K562 (cell line): ENCODE measurements at regions not wholly inside any gene's neighbourhood (a gene's known extent, or its start where the extent isn't known, plus 50 kb on each side); places are given as distances from the start of the nearest gene placed in this dataset.

Experiments used
- ATAC-seq: fragments of 200-7000 bp; cut with Tn5 transposase; 3 replicates; pipeline ENCODE4 v1.9.1; 2020; ENCODE audit warnings: moderate library complexity
- BruUV-seq: library from RNA; stranded (reverse); fragments of 400-500 nt; replicated peaks from 2 replicates; lab custom pipeline; 2021; lab: Mats Ljungman, UMichigan
- CTCF ChIA-PET: fragments of 300-600 bp; formaldehyde crosslinking; extraction: SDS; loops from one replicate; lab custom pipeline; 2021; ENCODE audit warnings: low intra/inter-chr PET ratio; lab: Yijun Ruan, JAX
- POLR2A ChIA-PET: fragments of 300-600, 350-650 bp; sonication (Branson Sonifier 250); formaldehyde crosslinking; extraction: SDS; loops from one replicate; lab custom pipeline; 2021; ENCODE audit warnings: antibody characterized with exemption, inconsistent platforms; lab: Yijun Ruan, JAX
- DNase-seq, 4 experiments: peaks; one replicate each; pipeline versions ENCODE4 v3.0.0 to v3.0.0-alpha.2; 2011 to 2018; ENCODE audit warnings: low spot score in 3 of 4, mixed read lengths in 3 of 4; ENCODE audit errors: extremely low read depth in 1 of 4
- FAIRE-seq: peaks from 2 replicates; lab custom pipeline; 2011; peaks lifted over from hg19 to GRCh38; lab: Jason Lieb, UNC
- H2AFZ ChIP-seq: 2 replicates; pipeline ENCODE4 v1.6.0; 2011; ENCODE audit warnings: low read depth, low read length, control low read depth, inconsistent platforms
- H3K27ac ChIP-seq: fragments of 200-600 bp; 3 replicates; pipeline ENCODE4 v1.8.0; 2011; ENCODE audit warnings: low read depth, mild to moderate bottlenecking, control low read depth, inconsistent platforms, low read length, moderate library complexity, mixed read lengths; ENCODE audit errors: extremely low read depth
- H3K27me3 ChIP-seq, 2 experiments: fragments of 300-600 bp in 1 of 2; 2 replicates in 1 of 2; 3 replicates in 1 of 2; pipeline versions ENCODE4 v1.6.0 to v1.8.0; 2011; ENCODE audit warnings: inconsistent platforms in 2 of 2, low read length in 2 of 2, mild to moderate bottlenecking in 1 of 2, mixed read lengths in 1 of 2, moderate library complexity in 1 of 2; ENCODE audit not compliant: control insufficient read depth in 2 of 2, insufficient read depth in 2 of 2
- H3K36me3 ChIP-seq: fragments of 300-600 bp; 3 replicates; pipeline ENCODE4 v1.8.0; 2011; ENCODE audit warnings: mild to moderate bottlenecking, low read length, inconsistent platforms; ENCODE audit not compliant: control insufficient read depth, insufficient read depth
- H3K4me1 ChIP-seq, 2 experiments: fragments of 200-600 bp in 1 of 2; replicated peaks in 1 of 2; 2 replicates in 1 of 2; 3 replicates in 1 of 2; pipeline versions ENCODE4 v1.5.1 to v1.8.0; 2011; ENCODE audit warnings: inconsistent platforms in 2 of 2, low read length in 2 of 2, mild to moderate bottlenecking in 1 of 2, mixed read lengths in 1 of 2, moderate library complexity in 1 of 2; ENCODE audit not compliant: control insufficient read depth in 2 of 2, insufficient read depth in 2 of 2
- H3K4me2 ChIP-seq: 2 replicates; pipeline ENCODE4 v1.6.1; 2011; ENCODE audit warnings: low read length, control low read depth, inconsistent platforms, mixed read lengths; ENCODE audit not compliant: insufficient read depth
- H3K4me3 ChIP-seq: fragments of 200-600 bp; sonication (generic), shearing (Covaris generic); 2 replicates; pipeline ENCODE4 v1.5.1; 2016; ENCODE audit warnings: control low read depth, inconsistent platforms
- H3K79me2 ChIP-seq: fragments of 200-600 bp; 3 replicates; pipeline ENCODE4 v1.8.0; 2011; ENCODE audit warnings: low read length, inconsistent platforms; ENCODE audit not compliant: control insufficient read depth, insufficient read depth
- H3K9ac ChIP-seq, 2 experiments: 2 replicates each; pipeline versions ENCODE4 v1.6.0 to v1.6.1; 2011; ENCODE audit warnings: low read depth in 2 of 2, low read length in 2 of 2, control low read depth in 1 of 2, inconsistent platforms in 1 of 2, mild to moderate bottlenecking in 1 of 2, mixed read lengths in 1 of 2; ENCODE audit not compliant: insufficient read depth in 1 of 2
- H3K9me1 ChIP-seq: one replicate; pipeline ENCODE4 v1.6.0; 2011; ENCODE audit warnings: inconsistent platforms, mild to moderate bottlenecking, low read length, moderate library complexity; ENCODE audit not compliant: control insufficient read depth, insufficient read depth
- H3K9me3 ChIP-seq: replicated peaks from 2 replicates; pipeline ENCODE4 v1.5.1; 2011; ENCODE audit warnings: low read depth, low read length, inconsistent platforms; ENCODE audit not compliant: control insufficient read depth, insufficient read depth
- H4K20me1 ChIP-seq: replicated peaks from 2 replicates; pipeline ENCODE4 v1.6.1; 2011; ENCODE audit warnings: low read length, inconsistent platforms, mixed read lengths; ENCODE audit not compliant: control insufficient read depth, insufficient read depth
- CXXC5 ChIP-seq: fragments of 250-450 bp; sonication (Bioruptor Pico); IDR thresholded peaks from 2 replicates; pipeline ENCODE4 v1.8.0; 2022; ENCODE audit warnings: inconsistent platforms, mild to moderate bottlenecking, moderate library complexity
- MAFK ChIP-seq: IDR thresholded peaks from 2 replicates; pipeline ENCODE4 v1.6.1; 2011; ENCODE audit warnings: low read length, improper control_type of control experiment
- MED1 ChIP-seq: sonication (generic); formaldehyde crosslinking; IDR thresholded peaks from 2 replicates; pipeline ENCODE4 v1.8.1; 2023; ENCODE audit warnings: missing genetic modification reagents, borderline replicate concordance
- PCBP1 ChIP-seq: fragments of 200-400 bp; formaldehyde crosslinking; IDR thresholded peaks from 2 replicates; pipeline ENCODE4 v1.6.1; 2018; ENCODE audit warnings: mild to moderate bottlenecking, low read depth, low read length; ENCODE audit not compliant: poor library complexity, severe bottlenecking
- POLR2G ChIP-seq: fragments of 200-400 bp; formaldehyde crosslinking; IDR thresholded peaks from 2 replicates; pipeline ENCODE4 v1.6.1; 2017; ENCODE audit warnings: low read depth, mild to moderate bottlenecking, antibody characterized with exemption, low read length, moderate library complexity
- PTTG1 ChIP-seq: fragments of 450-650 bp; IDR thresholded peaks from 2 replicates; pipeline ENCODE4 v1.6.1; 2016; ENCODE audit warnings: low read depth, mild to moderate bottlenecking, missing genetic modification characterization, missing compliant biosample characterization
- TCF15 ChIP-seq: fragments of 250-450 bp; sonication (Bioruptor Pico); IDR thresholded peaks from 2 replicates; pipeline ENCODE4 v1.8.0; 2022; ENCODE audit warnings: moderate library complexity, mild to moderate bottlenecking, inconsistent platforms
- WGBS: fragments of 100-300 bp; shearing (Covaris generic); methylation state at CpG from one replicate; pipeline ENCODE4 v1.1.6; 2016; ENCODE audit warnings: low coverage, mixed read lengths; ENCODE audit not compliant: insufficient coverage; ENCODE audit errors: missing lambda C conversion rate; 5-methylcytosine and 5-hydroxymethylcytosine counted together
- in situ Hi-C: fragments of 300-500 bp; cut with MboI; formaldehyde crosslinking; loops from 4 replicates; pipeline ENCODE4 v1.15.0; 2018; ENCODE audit warnings: inconsistent platforms, mixed read lengths
- intact Hi-C: fragments of 100-400 bp; cut with micrococcal nuclease; formaldehyde crosslinking; loops from 2 replicates; pipeline ENCODE4 v1.14.2; 2022
- TF ChIP-seq, protein P1 (sequence below), 2 experiments: fragments of 450-650 bp; IDR thresholded peaks; 2 replicates each; pipeline ENCODE4 v1.6.1; 2016

DNA sequence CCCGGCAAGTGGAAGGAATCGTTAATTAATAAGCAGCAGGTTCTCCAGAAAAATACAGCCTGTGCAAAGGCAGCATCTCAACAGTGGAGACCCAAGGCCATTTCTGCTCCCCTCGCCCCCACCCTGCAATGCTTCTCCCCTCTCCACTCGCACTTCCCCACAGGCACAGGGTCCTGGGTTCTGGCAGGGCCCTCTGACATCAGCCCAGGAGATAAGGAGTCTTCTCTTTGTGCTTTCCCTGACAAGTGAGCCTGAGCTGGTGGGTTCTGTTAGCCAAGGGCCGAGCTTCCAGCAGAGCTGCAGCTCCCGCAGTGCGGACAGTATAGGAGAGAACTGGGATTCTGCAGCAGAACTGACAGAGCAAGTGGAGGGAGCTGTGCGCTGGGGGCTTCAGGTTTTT lies 257.5 kb downstream of the NSG2 start:
- intact Hi-C loops = no loop called here
- Histone ChIP-seq H3K9me1 (no peaks in the 10 kb centered on the region), H3K36me3 (no peaks in the 10 kb centered on the region), H4K20me1 (no peaks in the 10 kb centered on the region), H3K27me3 (peaks cover 3 to 39% of the 10 kb centered on the region in 2 experiments; a peak in 4 of 5 replicates), H2AFZ (no peak overlapping the region), H3K27ac (no peak overlapping the region), H3K4me1 (no peaks in the 10 kb centered on the region), H3K9me3 (no peaks in the 10 kb centered on the region), H3K4me2 (no peak overlapping the region), H3K9ac (no peak overlapping the region), H3K79me2 (no peaks in the 10 kb centered on the region), H3K4me3 (no peak overlapping the region)
- no TSS peak for BruUV-seq
- DNase-seq (no peak), FAIRE-seq (no peak), ATAC-seq (no peak)
- in situ Hi-C loops = loop anchor here (25.0 kb wide), 1 partner anchor 1591 kb away; no protein-coding TSS in a partner anchor
- 0% methylated on average over 7 of the region's 8 CpGs for WGBS
- TF ChIP-seq MED1 (CRISPR knock-in tag) = no peak
- ChIA-PET CTCF (interaction anchor here (0.5 kb wide), 1 partner anchor 184 kb away, joined by 3 read pairs; no protein-coding TSS in a partner anchor), POLR2A (no interaction called here)

- DNase-seq = no peak
- ChIA-PET CTCF (no interaction called here), POLR2A (no interaction called here)
- no peaks in the 10 kb centered on the region for H3K9me1 ChIP-seq
- H3K4me2 ChIP-seq = no peak overlapping the region
- 0% methylated on average over 10 of the region's 10 CpGs for WGBS
- no peaks in the 10 kb centered on the region for H3K36me3 ChIP-seq
- in situ Hi-C loops (loop anchor here (25.0 kb wide), 1 partner anchor 1591 kb away; no protein-coding TSS in a partner anchor), intact Hi-C loops (no loop called here)
- H3K27ac ChIP-seq = no peak overlapping the region
- no peak overlapping the region for H3K4me3 ChIP-seq
- H3K79me2 ChIP-seq = no peaks in the 10 kb centered on the region
- no peaks in the 10 kb centered on the region for H3K4me1 ChIP-seq
- H4K20me1 ChIP-seq = no peaks in the 10 kb centered on the region
- BruUV-seq = no TSS peak
- ATAC-seq = no peak
- H3K9ac ChIP-seq = no peak overlapping the region
- no peak overlapping the region for H2AFZ ChIP-seq
- TF ChIP-seq CXXC5 (CRISPR knock-in tag) = no peak
- TF ChIP-seq POLR2G = no peak
- no peak for TF ChIP-seq PCBP1
- TF ChIP-seq MAFK = no peak
- TF ChIP-seq, protein P1, sequence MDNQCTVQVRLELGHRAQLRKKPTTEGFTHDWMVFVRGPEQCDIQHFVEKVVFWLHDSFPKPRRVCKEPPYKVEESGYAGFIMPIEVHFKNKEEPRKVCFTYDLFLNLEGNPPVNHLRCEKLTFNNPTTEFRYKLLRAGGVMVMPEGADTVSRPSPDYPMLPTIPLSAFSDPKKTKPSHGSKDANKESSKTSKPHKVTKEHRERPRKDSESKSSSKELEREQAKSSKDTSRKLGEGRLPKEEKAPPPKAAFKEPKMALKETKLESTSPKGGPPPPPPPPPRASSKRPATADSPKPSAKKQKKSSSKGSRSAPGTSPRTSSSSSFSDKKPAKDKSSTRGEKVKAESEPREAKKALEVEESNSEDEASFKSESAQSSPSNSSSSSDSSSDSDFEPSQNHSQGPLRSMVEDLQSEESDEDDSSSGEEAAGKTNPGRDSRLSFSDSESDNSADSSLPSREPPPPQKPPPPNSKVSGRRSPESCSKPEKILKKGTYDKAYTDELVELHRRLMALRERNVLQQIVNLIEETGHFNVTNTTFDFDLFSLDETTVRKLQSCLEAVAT (IDR thresholded peaks at IDR 0.05) = no peak
- no peak for TF ChIP-seq TCF15 (CRISPR knock-in tag)
- no peak for TF ChIP-seq PTTG1 (tag)
- no peak for FAIRE-seq
- no peaks in the 10 kb centered on the region for H3K9me3 ChIP-seq
- H3K27me3 ChIP-seq = peaks cover 3 to 40% of the 10 kb centered on the region in 2 experiments; a peak in 4 of 5 replicates
These were observed 258.0 kb downstream of the NSG2 start for GRCh38 chr5:174303437-174304045.
